ENCODE measurements at regions not wholly inside any gene's neighbourhood (a gene's known extent, or its start where the extent isn't known, plus 50 kb on each side); places are given as distances from the start of the nearest gene placed in this dataset.

DNA sequence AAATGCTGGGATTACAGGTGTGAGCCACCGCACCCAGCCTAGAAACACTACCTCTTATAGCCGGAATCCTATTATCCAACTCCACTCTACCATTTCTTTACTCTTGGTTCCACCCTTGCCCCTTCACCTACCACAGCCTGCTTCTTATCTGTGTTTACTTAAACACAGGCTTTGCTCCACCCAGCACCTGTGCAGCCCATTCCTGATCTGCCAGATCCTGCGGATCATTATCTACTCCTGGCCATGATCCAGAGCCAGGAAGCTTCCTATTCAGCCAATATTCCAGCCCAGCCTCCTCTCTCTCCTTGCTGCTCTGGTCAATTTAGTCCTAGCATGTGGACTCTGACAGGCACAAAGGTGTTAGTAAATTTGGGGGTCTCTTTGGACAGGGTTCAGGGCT, 98.8 kb upstream of the MED13 start:
- TF ChIP-seq, protein P1, sequence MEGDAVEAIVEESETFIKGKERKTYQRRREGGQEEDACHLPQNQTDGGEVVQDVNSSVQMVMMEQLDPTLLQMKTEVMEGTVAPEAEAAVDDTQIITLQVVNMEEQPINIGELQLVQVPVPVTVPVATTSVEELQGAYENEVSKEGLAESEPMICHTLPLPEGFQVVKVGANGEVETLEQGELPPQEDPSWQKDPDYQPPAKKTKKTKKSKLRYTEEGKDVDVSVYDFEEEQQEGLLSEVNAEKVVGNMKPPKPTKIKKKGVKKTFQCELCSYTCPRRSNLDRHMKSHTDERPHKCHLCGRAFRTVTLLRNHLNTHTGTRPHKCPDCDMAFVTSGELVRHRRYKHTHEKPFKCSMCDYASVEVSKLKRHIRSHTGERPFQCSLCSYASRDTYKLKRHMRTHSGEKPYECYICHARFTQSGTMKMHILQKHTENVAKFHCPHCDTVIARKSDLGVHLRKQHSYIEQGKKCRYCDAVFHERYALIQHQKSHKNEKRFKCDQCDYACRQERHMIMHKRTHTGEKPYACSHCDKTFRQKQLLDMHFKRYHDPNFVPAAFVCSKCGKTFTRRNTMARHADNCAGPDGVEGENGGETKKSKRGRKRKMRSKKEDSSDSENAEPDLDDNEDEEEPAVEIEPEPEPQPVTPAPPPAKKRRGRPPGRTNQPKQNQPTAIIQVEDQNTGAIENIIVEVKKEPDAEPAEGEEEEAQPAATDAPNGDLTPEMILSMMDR (IDR thresholded peaks at IDR 0.05) = no peak
- DNase-seq (ENCODE audit: low spot score) = no peak
- ATAC-seq (ENCODE audit: low FRiP score) = no peak

GRCh38 chr17:62162898-62163297, 97.8 kb upstream of the MED13 start:
- no peak for ATAC-seq (ENCODE audit: low FRiP score)
- TF ChIP-seq, protein P1 (IDR thresholded peaks at IDR 0.05) = no peak
- DNase-seq (ENCODE audit: low spot score) = no peak

GRCh38 chr17:62161405-62162148, 96.5 kb upstream of the MED13 start:
- no peak for ATAC-seq (ENCODE audit: low FRiP score)
- TF ChIP-seq, protein P1 (IDR thresholded peaks at IDR 0.05) = no peak

DNA sequence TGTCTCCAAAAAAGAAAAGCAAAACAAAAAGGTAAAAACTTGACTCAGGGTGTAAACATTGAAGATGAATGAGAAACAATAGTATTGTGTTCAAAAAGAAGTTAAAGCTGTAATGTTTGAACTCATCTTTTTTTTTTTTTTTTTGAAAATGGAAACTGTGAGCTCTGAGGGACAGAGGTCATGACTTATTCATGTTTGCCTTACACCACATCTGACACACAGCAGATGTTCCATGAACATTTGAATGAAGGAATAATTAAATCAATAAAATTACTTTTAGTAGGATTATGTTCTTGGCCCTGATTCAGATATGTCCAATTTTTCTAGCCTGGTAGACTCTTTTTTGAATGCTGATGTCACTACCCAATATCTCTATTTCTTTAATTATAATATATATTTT, 95.7 kb upstream of the MED13 start:
- TF ChIP-seq, protein P1 (IDR thresholded peaks at IDR 0.05) = no peak
- ATAC-seq (ENCODE audit: low FRiP score) (no peak), DNase-seq (ENCODE audit: low spot score) (no peak)

More at GRCh38 chr17:62161405-62162148, 96.5 kb upstream of the MED13 start:
- DNase-seq (ENCODE audit: low spot score) = no peak

DNA sequence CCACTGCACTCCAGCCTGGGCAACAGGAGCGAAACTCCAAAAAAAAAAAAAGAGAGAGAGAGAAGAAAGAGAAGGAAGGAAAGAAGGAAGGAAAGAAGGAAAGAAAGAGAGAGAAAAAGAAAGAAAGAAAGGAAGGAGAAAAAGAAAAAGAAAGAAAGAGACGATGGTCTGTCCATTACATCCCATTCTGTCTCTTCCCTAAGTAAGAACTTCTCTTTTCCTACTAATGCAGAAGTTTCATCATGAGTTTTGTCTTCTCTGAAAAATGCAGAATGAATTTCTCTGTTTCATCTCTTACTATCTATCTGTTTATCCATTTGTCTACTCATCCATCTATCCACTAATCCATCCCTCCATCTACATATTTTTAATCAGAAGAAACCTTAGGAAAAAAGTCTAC, 94.9 kb upstream of the MED13 start:
- ATAC-seq (ENCODE audit: low FRiP score) (no peak), DNase-seq (ENCODE audit: low spot score) (no peak)
- TF ChIP-seq, protein P1 (IDR thresholded peaks at IDR 0.05) = no peak

DNA sequence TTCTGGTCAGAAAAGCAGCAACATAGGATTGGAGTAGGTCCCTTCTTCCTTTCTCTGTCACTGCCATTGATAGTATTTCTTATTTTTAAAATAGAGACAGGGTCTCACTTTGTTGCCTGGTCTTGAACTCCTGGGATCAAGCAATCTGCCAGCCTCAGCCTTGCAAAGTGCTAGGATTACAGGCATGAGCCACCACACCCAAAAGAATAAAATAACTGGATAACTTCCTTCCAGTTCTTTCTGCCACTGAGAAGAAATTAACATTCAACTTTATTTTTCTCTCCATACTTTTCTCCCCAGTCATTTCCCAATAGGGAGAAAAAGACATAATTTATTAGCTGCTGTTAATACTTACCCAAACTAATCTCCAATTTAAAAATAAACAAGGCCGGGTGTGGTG, 91.9 kb upstream of the MED13 start:
- DNase-seq (ENCODE audit: low spot score) (no peak), ATAC-seq (ENCODE audit: low FRiP score) (no peak)
- TF ChIP-seq, protein P1 (IDR thresholded peaks at IDR 0.05) = no peak

DNA sequence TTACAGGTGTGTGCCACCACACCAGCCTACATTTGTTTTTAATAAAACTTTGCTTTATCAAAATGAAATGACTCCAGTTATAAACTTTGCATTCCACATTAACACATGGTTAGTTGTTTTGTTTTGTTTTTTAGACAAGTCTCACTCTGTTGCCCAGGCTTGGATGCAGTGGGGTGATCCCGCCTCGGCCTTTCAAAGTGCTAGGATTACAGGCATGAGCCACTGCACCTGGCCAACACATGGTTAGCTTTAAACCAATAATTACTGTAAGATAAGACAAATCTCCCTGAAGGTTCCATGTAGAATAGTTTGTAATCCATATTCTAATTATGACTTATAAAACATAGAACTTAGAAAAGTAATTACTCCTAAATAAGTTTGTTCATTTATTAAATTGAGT, 89.8 kb upstream of the MED13 start:
- DNase-seq (ENCODE audit: low spot score) = no peak
- no peak for ATAC-seq (ENCODE audit: low FRiP score)
- TF ChIP-seq, protein P1 (IDR thresholded peaks at IDR 0.05) = no peak

Data from omental fat pad (tissue), 3 donors.